ENCODE measurements at regions not wholly inside any gene's neighbourhood (a gene's known extent, or its start where the extent isn't known, plus 50 kb on each side); places are given as distances from the start of the nearest gene placed in this dataset.

DNA sequence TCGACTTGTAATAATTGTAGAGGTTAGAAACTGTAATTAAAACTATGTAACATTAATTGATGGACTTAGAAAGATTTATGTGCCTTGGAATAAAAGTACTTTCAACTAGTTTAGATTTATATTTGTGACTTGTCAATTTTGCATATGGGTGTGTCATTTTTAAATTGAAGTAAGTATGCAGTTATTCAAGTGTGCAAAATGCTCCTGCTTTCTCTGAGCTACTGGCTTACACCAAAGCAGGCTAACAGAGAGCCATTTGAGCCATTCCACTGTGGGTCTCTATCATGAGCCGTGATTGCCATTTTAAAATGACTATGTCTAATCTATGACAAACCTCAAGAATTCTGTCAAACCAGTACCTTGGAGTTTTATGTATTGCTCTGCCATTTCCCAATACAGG, 345.0 kb upstream of the MDFIC2 start:
- Histone ChIP-seq H3K4me3 (no peak overlapping the region), H3K36me3 (ENCODE audit: control insufficient read depth in 4 of 4, insufficient read depth in 4 of 4, low read length in 4 of 4) (no peaks in the 10 kb centered on the region), H3K9ac (ENCODE audit: insufficient read depth in 1 of 2, low read length in 2 of 2) (no peak overlapping the region), H3K4me1 (ENCODE audit: control insufficient read depth in 5 of 5, insufficient read depth in 5 of 5, low read length in 5 of 5) (no peaks in the 10 kb centered on the region), H3K9me3 (ENCODE audit: control insufficient read depth in 4 of 4, insufficient read depth in 3 of 4, low read length in 3 of 4) (no peaks in the 10 kb centered on the region), H3K27ac (ENCODE audit: low read depth in 1 of 2, low read length in 1 of 2) (no peak overlapping the region), H3K27me3 (ENCODE audit: control insufficient read depth in 3 of 3, insufficient read depth in 3 of 3, low read length in 2 of 3) (peaks cover 0 to 3% (median 0%) of the 10 kb centered on the region in 3 donors)
- TF ChIP-seq, protein P1, sequence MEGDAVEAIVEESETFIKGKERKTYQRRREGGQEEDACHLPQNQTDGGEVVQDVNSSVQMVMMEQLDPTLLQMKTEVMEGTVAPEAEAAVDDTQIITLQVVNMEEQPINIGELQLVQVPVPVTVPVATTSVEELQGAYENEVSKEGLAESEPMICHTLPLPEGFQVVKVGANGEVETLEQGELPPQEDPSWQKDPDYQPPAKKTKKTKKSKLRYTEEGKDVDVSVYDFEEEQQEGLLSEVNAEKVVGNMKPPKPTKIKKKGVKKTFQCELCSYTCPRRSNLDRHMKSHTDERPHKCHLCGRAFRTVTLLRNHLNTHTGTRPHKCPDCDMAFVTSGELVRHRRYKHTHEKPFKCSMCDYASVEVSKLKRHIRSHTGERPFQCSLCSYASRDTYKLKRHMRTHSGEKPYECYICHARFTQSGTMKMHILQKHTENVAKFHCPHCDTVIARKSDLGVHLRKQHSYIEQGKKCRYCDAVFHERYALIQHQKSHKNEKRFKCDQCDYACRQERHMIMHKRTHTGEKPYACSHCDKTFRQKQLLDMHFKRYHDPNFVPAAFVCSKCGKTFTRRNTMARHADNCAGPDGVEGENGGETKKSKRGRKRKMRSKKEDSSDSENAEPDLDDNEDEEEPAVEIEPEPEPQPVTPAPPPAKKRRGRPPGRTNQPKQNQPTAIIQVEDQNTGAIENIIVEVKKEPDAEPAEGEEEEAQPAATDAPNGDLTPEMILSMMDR (IDR thresholded peaks at IDR 0.05; ENCODE audit: control extremely low read depth, extremely low read depth) = no peak
- ATAC-seq (ENCODE audit: insufficient read depth, low FRiP score) = no peak
- WGBS, 2 donors = 83 to 96% methylated on average over 2 of the region's 2 CpGs
- no peak for DNase-seq

DNA sequence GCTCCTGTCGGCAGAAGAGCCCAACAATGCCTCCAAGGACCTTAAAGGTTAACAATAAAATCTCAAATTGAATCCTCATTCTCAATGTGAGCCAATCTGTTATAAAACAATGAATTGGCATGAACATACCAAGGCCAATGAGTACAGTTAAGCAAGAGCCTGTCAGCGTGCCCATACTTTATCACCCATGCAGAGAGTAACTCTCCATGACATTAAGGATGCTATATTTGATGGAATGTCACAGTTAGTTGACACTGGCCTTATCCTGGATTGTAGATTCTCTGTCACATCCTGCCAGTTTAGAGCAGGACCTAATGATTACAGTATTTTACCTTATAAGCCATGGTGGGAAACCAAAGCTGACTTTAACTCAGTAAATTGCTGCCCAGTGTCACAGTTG, 335.4 kb upstream of the MDFIC2 start:
- Histone ChIP-seq H3K9me3 (ENCODE audit: control insufficient read depth in 4 of 4, insufficient read depth in 3 of 4, low read length in 3 of 4) (no peaks in the 10 kb centered on the region), H3K4me1 (ENCODE audit: control insufficient read depth in 5 of 5, insufficient read depth in 5 of 5, low read length in 5 of 5) (peaks cover 0 to 3% (median 0%) of the 10 kb centered on the region in 5 donors), H3K4me3 (no peak overlapping the region), H3K27me3 (ENCODE audit: control insufficient read depth in 3 of 3, insufficient read depth in 3 of 3, low read length in 2 of 3) (no peaks in the 10 kb centered on the region), H3K9ac (ENCODE audit: insufficient read depth in 1 of 2, low read length in 2 of 2) (no peak overlapping the region), H3K36me3 (ENCODE audit: control insufficient read depth in 4 of 4, insufficient read depth in 4 of 4, low read length in 4 of 4) (no peaks in the 10 kb centered on the region), H3K27ac (ENCODE audit: low read depth in 1 of 2, low read length in 1 of 2) (no peak overlapping the region)
- 89 to 94% methylated on average over 2 of the region's 2 CpGs for WGBS, 2 donors
- DNase-seq = no peak
- TF ChIP-seq, protein P1 (IDR thresholded peaks at IDR 0.05; ENCODE audit: control extremely low read depth, extremely low read depth) = no peak
- ATAC-seq (ENCODE audit: insufficient read depth, low FRiP score) = no peak

DNA sequence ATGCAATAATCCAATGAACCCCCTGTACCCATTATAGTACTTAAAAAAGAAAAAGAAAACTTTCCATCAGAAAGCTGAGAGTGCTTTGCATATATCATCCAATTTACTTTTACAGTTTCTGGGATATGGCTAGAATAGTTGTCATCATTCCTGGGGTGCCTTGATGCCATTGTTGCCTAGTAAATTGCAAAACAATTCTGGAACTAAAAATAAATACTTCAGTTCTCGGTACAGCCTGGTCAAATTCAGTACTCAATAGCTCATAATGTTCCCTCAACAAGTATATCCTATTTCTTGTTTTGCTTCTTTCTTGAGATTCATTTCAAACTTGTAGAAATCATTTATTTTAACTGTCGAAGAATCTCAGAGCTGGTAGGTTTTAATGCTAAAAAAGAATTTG, 334.7 kb upstream of the MDFIC2 start:
- no peak overlapping the region for H3K4me3 ChIP-seq
- no peak overlapping the region for H3K9ac ChIP-seq (ENCODE audit: insufficient read depth in 1 of 2, low read length in 2 of 2)
- 74 to 86% methylated on average over 2 of the region's 2 CpGs for WGBS, 2 donors
- H3K9me3 ChIP-seq (ENCODE audit: control insufficient read depth in 4 of 4, insufficient read depth in 3 of 4, low read length in 3 of 4) = no peaks in the 10 kb centered on the region
- no peak for DNase-seq
- H3K27me3 ChIP-seq (ENCODE audit: control insufficient read depth in 3 of 3, insufficient read depth in 3 of 3, low read length in 2 of 3) = no peaks in the 10 kb centered on the region
- no peak for ATAC-seq (ENCODE audit: insufficient read depth, low FRiP score)
- TF ChIP-seq, protein P1 (IDR thresholded peaks at IDR 0.05; ENCODE audit: control extremely low read depth, extremely low read depth) = no peak
- no peak overlapping the region for H3K27ac ChIP-seq (ENCODE audit: low read depth in 1 of 2, low read length in 1 of 2)
- H3K4me1 ChIP-seq (ENCODE audit: control insufficient read depth in 5 of 5, insufficient read depth in 5 of 5, low read length in 5 of 5) = peaks cover 0 to 3% (median 0%) of the 10 kb centered on the region in 5 donors
- no peaks in the 10 kb centered on the region for H3K36me3 ChIP-seq (ENCODE audit: control insufficient read depth in 4 of 4, insufficient read depth in 4 of 4, low read length in 4 of 4)

DNA sequence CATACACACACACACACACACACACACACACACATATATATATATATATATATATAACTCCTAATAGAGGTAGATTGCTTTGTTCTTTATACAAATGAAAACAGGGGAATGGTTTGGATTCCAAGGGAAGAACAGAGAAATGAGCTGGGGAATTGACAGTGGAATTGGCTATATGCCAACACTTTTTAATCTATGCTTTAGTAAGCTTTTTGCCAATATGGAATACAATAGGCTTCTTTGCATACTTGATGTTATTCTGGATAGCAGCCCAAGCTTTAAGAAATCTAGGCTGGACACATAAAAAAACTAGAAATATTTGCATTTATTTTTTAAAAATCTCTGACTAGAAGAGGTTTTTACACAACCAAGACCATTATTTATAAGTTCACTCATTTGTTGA, 334.2 kb upstream of the MDFIC2 start:
- Histone ChIP-seq H3K36me3 (ENCODE audit: control insufficient read depth in 4 of 4, insufficient read depth in 4 of 4, low read length in 4 of 4) (no peaks in the 10 kb centered on the region), H3K27me3 (ENCODE audit: control insufficient read depth in 3 of 3, insufficient read depth in 3 of 3, low read length in 2 of 3) (no peaks in the 10 kb centered on the region), H3K4me1 (ENCODE audit: control insufficient read depth in 5 of 5, insufficient read depth in 5 of 5, low read length in 5 of 5) (peaks cover 0 to 3% (median 0%) of the 10 kb centered on the region in 5 donors), H3K4me3 (no peak overlapping the region), H3K9ac (ENCODE audit: insufficient read depth in 1 of 2, low read length in 2 of 2) (no peak overlapping the region), H3K27ac (ENCODE audit: low read depth in 1 of 2, low read length in 1 of 2) (no peak overlapping the region), H3K9me3 (ENCODE audit: control insufficient read depth in 4 of 4, insufficient read depth in 3 of 4, low read length in 3 of 4) (no peaks in the 10 kb centered on the region)
- ATAC-seq (ENCODE audit: insufficient read depth, low FRiP score) = no peak
- TF ChIP-seq, protein P1 (IDR thresholded peaks at IDR 0.05; ENCODE audit: control extremely low read depth, extremely low read depth) = no peak
- DNase-seq = no peak

All from lung (tissue), 11 donors.